ENCODE measurements at regions not wholly inside any gene's neighbourhood (a gene's known extent, or its start where the extent isn't known, plus 50 kb on each side); places are given as distances from the start of the nearest gene placed in this dataset.
"Not testable (repeated sequence)": the region's sequence is repeated elsewhere in the genome, so short reads cannot be mapped to it uniquely, and the experiment has no call there.

DNA sequence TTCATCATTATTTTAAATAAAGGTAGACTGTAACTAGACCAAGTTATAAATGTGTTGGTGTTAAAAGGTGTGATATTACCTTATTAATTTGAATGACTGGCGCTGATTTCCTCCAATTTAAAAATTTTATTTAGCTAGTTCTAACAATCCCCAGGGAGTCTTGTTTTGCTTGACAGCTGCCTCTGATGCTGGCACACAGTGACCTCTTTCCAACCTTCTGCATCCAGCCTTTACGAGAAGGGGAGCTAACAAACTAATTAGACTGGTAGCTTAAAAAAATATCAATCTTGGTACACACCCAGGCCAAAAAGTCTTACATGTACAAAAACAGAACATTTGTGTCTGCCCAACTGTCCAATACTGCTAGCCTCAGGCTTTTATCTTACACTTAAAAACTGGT is 51.8 kb upstream of the ENPEP start:
- DNase-seq (ENCODE audit: low spot score), result no peak

- DNase-seq (ENCODE audit: low spot score), result no peak
These were observed 57.3 kb upstream of the ENPEP start for GRCh38 chr4:110418641-110419040.

DNA sequence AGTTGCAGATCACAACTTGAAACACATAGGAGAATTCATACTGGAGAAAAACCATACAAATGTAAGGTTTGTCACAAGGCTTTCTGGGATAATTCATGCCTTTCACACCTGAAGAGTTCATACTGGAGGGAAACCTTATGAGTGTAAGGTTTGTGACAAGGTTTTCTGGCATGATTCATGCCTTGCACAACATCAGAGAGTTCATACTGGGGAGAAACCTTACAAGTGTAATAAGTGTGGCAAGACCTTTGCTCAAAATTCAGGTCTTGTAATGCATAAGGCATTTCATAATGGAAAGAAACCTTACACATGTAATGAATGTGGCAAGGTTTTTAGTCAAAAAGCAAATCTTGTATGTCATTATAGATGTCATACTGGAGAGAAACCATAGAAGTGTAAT is 58.8 kb upstream of the ENPEP start:
- no peak for DNase-seq (ENCODE audit: low spot score)

DNA sequence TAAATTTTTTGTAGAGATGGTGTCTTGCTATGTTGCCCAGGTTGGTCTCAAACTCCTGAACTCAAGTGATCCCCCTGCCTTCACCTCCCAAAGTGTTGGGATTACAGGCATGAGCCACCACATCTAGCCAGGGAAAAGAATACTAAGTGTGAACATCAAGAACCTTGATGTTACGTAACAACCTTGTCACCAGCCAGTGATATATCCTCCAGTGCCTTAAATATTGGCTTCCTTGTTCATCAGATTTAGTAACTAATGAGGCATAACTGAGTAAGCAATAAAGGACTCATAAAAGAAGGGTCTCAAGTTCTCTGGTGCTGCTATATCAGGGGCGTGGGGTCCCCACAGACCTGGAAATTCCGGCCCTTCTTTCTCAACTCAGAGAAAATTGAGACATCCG is 60.5 kb upstream of the ENPEP start:
- no peak for DNase-seq (ENCODE audit: low spot score)

DNA sequence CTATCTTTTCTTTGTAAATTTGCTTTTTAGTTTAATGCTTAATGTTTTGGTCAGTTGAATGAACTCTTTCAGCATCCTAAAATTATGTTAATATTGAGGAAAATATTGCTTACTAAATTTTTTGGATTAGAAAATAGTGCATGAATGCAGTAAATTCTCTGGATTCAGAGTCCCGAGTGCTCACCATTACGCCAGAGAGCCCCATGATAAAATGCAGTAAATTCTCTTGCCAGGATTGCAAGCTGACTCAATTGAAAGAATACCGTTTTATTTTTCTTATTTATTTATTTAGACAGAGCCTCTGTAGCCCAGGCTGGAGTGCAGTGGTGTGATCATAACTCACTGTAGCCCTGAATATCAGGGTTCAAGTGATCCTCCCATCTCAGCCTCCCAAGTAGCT is 60.9 kb upstream of the ENPEP start:
- DNase-seq (ENCODE audit: low spot score), result no peak

GRCh38 chr4:110414561-110414920 is 61.4 kb upstream of the ENPEP start:
- no peak for DNase-seq (ENCODE audit: low spot score)

- not testable (repeated sequence) for DNase-seq (ENCODE audit: low spot score)
These were observed 62.0 kb upstream of the ENPEP start for GRCh38 chr4:110413807-110414560.

- DNase-seq (ENCODE audit: low spot score), result no peak
These were observed 63.4 kb upstream of the ENPEP start for GRCh38 chr4:110412354-110413065.

GRCh38 chr4:110411574-110412011 is 64.4 kb upstream of the ENPEP start:
- DNase-seq (ENCODE audit: low spot score), result no peak

DNA sequence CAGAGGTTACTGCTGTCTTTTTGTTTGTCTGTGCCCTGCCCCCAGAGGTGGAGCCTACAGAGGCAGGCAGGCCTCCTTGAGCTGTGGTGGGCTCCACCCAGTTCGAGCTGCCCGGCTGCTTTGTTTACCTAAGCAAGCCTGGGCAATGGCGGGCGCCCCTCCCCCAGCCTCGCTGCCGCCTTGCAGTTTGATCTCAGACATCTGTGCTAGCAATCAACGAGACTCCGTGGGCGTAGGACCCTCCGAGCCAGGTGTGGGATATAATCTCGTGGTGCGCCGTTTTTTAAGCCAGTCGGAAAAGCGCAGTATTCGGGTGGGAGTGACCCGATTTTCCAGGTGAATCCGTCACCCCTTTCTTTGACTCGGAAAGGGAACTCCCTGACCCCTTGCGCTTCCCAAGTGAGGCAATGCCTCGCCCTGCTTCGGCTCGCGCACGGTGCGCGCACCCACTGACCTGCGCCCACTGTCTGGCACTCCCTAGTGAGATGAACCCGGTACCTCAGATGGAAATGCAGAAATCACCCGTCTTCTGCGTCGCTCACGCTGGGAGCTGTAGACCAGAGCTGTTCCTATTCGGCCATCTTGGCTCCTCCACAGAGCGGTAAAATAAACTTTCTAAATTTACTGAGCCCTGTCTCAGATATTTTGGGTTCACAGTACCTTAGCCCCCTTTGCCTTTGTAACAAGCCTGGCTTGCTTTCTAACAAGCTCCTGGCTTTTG is 64.9 kb upstream of the ENPEP start:
- not testable (repeated sequence) for DNase-seq (ENCODE audit: low spot score)

DNA sequence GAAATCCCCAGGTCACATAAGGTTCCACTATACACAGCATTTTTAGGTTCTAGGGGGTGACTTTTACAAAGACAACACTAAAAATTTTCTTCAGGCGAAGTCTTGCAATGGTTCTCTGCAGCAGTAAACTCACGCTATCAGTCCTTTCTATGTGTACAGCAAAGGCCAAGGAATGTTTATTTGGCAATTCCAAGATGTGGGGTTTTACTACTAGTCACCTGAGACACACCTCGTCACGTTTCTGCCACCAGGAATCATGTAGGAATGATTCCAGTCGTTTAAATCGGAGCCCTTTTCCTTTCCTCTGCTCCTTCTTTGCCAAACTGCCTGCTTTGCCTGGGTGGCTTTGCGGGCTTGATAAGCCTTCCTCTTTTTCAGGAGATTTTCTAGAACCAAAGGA is 75.9 kb upstream of the ENPEP start:
- DNase-seq (ENCODE audit: low spot score), result no peak

DNA sequence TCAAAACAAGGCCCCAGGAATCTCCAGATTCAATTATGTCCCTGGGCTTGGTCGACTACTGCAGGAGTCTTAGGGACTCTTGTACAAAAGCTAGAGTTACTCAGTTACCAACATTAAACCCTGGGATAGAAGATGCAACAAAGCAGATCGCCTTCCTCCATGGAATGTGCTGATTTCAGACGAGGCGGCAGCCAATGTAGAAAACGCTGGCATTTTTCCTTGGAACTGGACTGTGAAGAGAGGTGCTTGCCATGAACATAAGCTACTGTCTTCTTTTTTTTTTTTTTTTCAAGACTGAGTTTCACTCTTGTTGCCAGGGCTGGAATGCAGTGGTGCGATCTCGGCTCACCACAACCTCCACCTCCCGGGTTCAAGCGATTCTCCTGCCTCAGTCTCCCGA is 76.9 kb upstream of the ENPEP start:
- DNase-seq (ENCODE audit: low spot score), result not testable (repeated sequence)

DNA sequence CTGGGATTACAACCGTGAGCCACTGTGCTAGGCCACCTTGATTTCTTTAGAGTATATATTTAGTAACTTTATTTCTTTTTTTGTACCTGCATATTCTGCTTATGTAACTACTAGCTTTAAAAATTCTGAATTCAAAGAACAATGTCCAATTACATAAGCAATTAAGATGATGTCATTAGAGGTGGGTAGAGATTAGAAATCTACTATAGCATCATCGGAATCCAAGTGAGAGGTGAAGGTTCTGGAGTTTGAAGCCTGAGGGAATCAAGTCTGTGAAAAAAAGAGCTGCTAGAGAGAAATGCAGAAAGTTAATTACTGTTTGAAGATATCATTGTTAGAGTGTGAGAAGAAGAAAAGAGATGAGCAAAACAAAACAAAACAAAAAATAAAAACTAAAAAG is 79.0 kb upstream of the ENPEP start:
- DNase-seq (ENCODE audit: low spot score), result no peak

DNA sequence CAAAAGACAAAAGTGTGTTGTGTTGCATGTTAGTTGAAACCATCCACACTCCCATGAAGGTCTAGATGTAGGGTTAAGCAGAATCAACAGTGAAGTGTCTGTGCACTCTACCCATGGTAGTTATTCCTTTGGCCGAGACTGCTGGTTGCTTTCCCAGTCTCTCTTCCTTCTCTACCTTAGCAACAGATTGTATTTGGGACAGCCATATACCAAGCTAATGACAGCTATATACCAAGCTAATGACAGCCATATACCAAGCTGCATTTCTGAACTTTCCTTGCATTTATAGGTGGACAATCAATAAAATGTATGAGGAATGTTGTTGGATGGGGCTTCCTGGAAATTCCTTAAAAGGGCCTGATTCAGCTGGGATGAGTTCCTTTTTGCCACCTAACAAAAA is 80.5 kb upstream of the ENPEP start:
- DNase-seq (ENCODE audit: low spot score), result no peak

DNA sequence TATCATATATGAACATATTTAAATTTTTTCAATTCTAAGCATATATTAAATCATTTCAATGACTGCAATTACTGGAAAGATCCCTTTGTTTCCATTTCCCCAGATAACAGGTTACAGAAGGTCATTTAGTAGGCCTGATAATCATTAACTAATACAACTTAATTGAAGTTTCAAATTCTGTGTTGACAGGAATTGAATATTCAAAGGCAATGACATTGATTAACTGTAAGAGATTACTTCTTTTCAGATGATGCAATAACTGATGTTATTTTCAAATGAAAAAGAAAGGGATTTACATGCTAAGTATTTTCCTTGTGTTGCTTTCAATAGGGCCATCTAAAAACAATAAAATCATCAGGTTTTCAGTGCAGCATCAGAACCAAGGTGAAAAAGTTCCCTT is 81.1 kb upstream of the ENPEP start:
- DNase-seq (ENCODE audit: low spot score), result no peak

GRCh38 chr4:110381784-110382183 is 94.2 kb upstream of the ENPEP start:
- DNase-seq (ENCODE audit: low spot score), result no peak

DNA sequence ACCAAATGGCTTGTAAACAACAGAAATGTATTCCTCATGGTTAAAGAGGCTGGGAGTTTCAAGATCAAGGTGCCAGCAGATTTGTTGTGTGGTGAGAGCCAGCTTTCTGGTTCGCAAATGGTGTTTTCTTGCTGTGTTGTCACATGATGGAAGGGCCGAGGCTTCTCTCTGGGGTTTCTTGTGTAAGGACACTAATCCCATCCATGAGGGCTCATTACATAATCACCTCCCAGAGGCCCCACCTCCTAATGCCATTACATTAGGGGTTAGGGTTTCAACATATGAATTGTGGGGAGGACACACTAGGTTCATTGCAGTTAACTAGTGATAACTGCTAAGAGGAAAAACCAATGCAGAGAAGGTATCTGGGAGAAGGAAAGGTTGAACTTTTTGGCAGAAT is 103.5 kb upstream of the ENPEP start:
- no peak for DNase-seq (ENCODE audit: low spot score)

DNA sequence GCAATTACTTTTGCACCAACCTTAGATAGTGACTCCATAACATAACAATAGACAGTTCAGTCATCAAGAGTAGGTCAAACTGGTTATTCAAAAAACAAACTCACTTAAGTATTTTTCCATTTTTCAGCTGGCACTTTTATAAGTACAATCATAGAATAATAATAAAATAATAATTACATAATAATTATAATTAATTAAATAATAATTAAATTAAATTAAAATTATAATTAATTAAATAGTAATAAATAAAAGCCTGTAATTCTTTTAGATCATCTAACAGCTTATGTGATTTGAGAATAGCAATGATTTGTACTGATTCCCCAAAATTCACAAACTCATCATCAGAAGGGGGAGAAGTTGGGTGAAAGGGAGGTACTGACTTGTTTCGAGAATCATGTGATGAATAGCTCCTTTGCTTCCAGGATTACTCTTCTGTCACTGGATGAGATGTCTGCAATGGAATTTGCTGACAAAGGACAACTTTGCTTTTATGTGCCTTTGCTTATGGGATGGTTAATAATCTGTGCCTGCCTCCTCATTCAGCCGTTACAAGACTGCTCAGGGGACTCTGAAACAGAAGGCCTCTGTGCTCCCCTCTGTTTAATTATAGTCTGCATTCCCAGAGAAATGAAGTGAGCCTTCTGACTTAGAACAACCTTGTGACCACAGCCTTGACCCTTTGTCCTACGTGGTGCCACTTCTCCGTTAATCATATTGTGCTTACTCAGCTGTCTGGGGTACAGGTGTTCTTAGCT is 104.8 kb upstream of the ENPEP start:
- no peak for DNase-seq (ENCODE audit: low spot score)

- no peak for DNase-seq (ENCODE audit: low spot score)
These were observed 107.5 kb upstream of the ENPEP start for GRCh38 chr4:110368409-110368808.

- no peak for DNase-seq (ENCODE audit: low spot score)
These were observed 108.8 kb upstream of the ENPEP start for GRCh38 chr4:110367156-110367555.

- DNase-seq (ENCODE audit: low spot score), result no peak
These were observed 110.2 kb upstream of the ENPEP start for GRCh38 chr4:110365761-110366160.

GRCh38 chr4:110364911-110365520 is 110.9 kb upstream of the ENPEP start:
- DNase-seq (ENCODE audit: low spot score), result no peak
